ENCODE measurements at regions not wholly inside any gene's neighbourhood (a gene's known extent, or its start where the extent isn't known, plus 50 kb on each side); places are given as distances from the start of the nearest gene placed in this dataset.

GRCh38 chr2:150705767-150706166 lies 218.3 kb upstream of the RND3 start:
- H3K4me2 ChIP-seq = no peak overlapping the region

DNA sequence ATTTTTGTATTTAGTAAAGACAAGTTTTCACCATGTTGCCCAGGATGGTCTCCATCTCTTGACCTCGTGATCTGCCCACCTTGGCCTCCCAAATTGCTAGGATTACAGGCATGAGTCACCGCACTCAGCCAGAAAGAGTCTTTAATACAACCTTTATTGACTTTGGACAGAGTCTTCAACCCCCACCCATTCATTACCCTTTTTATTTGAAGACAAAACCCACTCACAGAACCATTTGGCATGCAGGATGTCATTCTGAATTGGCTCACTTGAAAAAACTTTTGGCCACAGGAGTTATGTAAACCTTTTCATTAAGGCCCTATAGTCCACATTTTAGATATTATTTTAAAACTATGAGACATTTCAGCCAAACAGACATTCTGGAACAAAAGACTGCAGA lies 217.9 kb upstream of the RND3 start:
- Histone ChIP-seq H3K79me2 (ENCODE audit: low read depth) (no peaks in the 10 kb centered on the region), H3F3A (ENCODE audit: insufficient read depth, low read depth) (no peaks in the 10 kb centered on the region), H3K27me3 (ENCODE audit: insufficient read depth, low read depth) (no peaks in the 10 kb centered on the region), H3K27ac (no peak overlapping the region), H2AFZ (no peak overlapping the region), H3K4me2 (no peak overlapping the region), H3K4me3 (no peak overlapping the region), H3K4me1 (replicated peaks; ENCODE audit: insufficient read depth) (no peaks in the 10 kb centered on the region), H3K9me3 (ENCODE audit: insufficient read depth, low read depth) (no peaks in the 10 kb centered on the region), H3K36me3 (ENCODE audit: low read depth) (no peaks in the 10 kb centered on the region), H3K9me2 (ENCODE audit: insufficient read depth) (no peaks in the 10 kb centered on the region), H4K20me1 (ENCODE audit: insufficient read depth) (no peaks in the 10 kb centered on the region)
- DNase-seq = no peak
- no peak for TF ChIP-seq EZH2 (IDR thresholded peaks at IDR 0.05; ENCODE audit: low read depth)
- no peak for TF ChIP-seq CTCF (conservative IDR thresholded peaks at IDR 0.05)
- no TSS peak for BruUV-seq (replicated peaks)
- intact Hi-C loops (cut with micrococcal nuclease; ENCODE audit: unreplicated experiment) = no loop called here
- ChIA-PET POLR2A (ENCODE audit: unreplicated experiment) (no interaction called here), CTCF (no interaction called here)

More at GRCh38 chr2:150705767-150706166, 218.3 kb upstream of the RND3 start:
- Histone ChIP-seq H2AFZ (no peak overlapping the region), H3K27me3 (ENCODE audit: insufficient read depth, low read depth) (no peaks in the 10 kb centered on the region), H3K9me2 (ENCODE audit: insufficient read depth) (no peaks in the 10 kb centered on the region), H3K79me2 (ENCODE audit: low read depth) (no peaks in the 10 kb centered on the region), H3K27ac (no peak overlapping the region), H3K4me3 (no peak overlapping the region), H4K20me1 (ENCODE audit: insufficient read depth) (no peaks in the 10 kb centered on the region), H3F3A (ENCODE audit: insufficient read depth, low read depth) (no peaks in the 10 kb centered on the region), H3K4me1 (replicated peaks; ENCODE audit: insufficient read depth) (no peaks in the 10 kb centered on the region), H3K36me3 (ENCODE audit: low read depth) (no peaks in the 10 kb centered on the region), H3K9me3 (ENCODE audit: insufficient read depth, low read depth) (no peaks in the 10 kb centered on the region)
- BruUV-seq (replicated peaks) = no TSS peak
- no peak for DNase-seq
- TF ChIP-seq EZH2 (IDR thresholded peaks at IDR 0.05; ENCODE audit: low read depth) = no peak
- TF ChIP-seq CTCF (conservative IDR thresholded peaks at IDR 0.05) = no peak
- ChIA-PET CTCF (no interaction called here), POLR2A (ENCODE audit: unreplicated experiment) (no interaction called here)
- intact Hi-C loops (cut with micrococcal nuclease; ENCODE audit: unreplicated experiment) = no loop called here

DNA sequence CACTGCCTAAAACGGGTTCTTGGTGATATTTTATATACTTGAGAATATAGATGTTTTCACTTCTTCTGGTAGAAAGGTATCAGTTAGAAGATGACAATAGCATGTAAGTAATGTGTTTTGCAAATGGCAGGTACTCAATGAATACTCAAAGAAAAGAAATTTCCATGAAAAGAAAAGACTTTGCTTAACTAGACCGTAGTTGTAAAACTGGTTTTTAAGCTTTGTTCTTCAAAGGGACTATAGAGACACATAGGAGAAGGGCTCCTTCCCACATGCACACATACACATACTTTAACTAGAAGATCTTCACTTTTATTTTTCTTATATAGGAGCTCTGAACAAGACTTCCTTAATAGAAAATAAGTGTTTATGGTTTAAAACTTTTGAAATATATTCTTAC lies 215.3 kb upstream of the RND3 start:
- Histone ChIP-seq H3K4me3 (no peak overlapping the region), H3K4me2 (no peak overlapping the region), H3K4me1 (replicated peaks; ENCODE audit: insufficient read depth) (no peaks in the 10 kb centered on the region), H3K9me2 (ENCODE audit: insufficient read depth) (no peaks in the 10 kb centered on the region), H3K27me3 (ENCODE audit: insufficient read depth, low read depth) (no peaks in the 10 kb centered on the region), H4K20me1 (ENCODE audit: insufficient read depth) (no peaks in the 10 kb centered on the region), H3K36me3 (ENCODE audit: low read depth) (no peaks in the 10 kb centered on the region), H3K9me3 (ENCODE audit: insufficient read depth, low read depth) (no peaks in the 10 kb centered on the region), H3F3A (ENCODE audit: insufficient read depth, low read depth) (0 out of 2 replicates have a peak, but pooled peaks cover 4% of the 10 kb centered on the region), H3K79me2 (ENCODE audit: low read depth) (no peaks in the 10 kb centered on the region), H2AFZ (no peak overlapping the region), H3K27ac (no peak overlapping the region)
- intact Hi-C loops (cut with micrococcal nuclease; ENCODE audit: unreplicated experiment) = no loop called here
- BruUV-seq (replicated peaks) = no TSS peak
- POLR2A ChIA-PET (ENCODE audit: unreplicated experiment) = no interaction called here
- no peak for TF ChIP-seq EZH2 (IDR thresholded peaks at IDR 0.05; ENCODE audit: low read depth)
- no peak for TF ChIP-seq CTCF (conservative IDR thresholded peaks at IDR 0.05)
- DNase-seq = no peak
- CTCF ChIA-PET = no interaction called here

All from PC-9 (cell line).